Keratinocyte (primary cell): ENCODE measurements at regions not wholly inside any gene's neighbourhood (a gene's known extent, or its start where the extent isn't known, plus 50 kb on each side); places are given as distances from the start of the nearest gene placed in this dataset.

Experiments used
- DNase-seq: peaks from one replicate; pipeline ENCODE4 v3.0.0-alpha.2; 2011; ENCODE audit warnings: low read depth, missing footprints, low spot score
- FAIRE-seq: peaks from 2 replicates; lab custom pipeline; 2011; peaks lifted over from hg19 to GRCh38; lab: Jason Lieb, UNC
- H2AFZ ChIP-seq: 2 replicates; pipeline ENCODE4 v1.6.0; 2012; ENCODE audit warnings: low read length, control low read depth, inconsistent platforms; ENCODE audit not compliant: control insufficient read depth
- H3K27ac ChIP-seq: 2 replicates; pipeline ENCODE4 v1.5.1; 2011; ENCODE audit warnings: low read length; ENCODE audit not compliant: control insufficient read depth, insufficient read depth
- H3K27me3 ChIP-seq: 3 replicates; pipeline ENCODE4 v1.6.0; 2011; ENCODE audit warnings: low read length; ENCODE audit not compliant: control insufficient read depth, insufficient read depth; ENCODE audit errors: extremely low read depth
- H3K36me3 ChIP-seq, 2 experiments: 2 replicates in 1 of 2; 3 replicates in 1 of 2; pipeline ENCODE4 v1.5.1; 2011; ENCODE audit warnings: low read length in 2 of 2, mild to moderate bottlenecking in 1 of 2; ENCODE audit not compliant: control insufficient read depth in 2 of 2, insufficient read depth in 2 of 2; ENCODE audit errors: extremely low read depth in 1 of 2
- H3K4me1 ChIP-seq: 3 replicates; pipeline ENCODE4 v1.5.1; 2011; ENCODE audit warnings: low read length; ENCODE audit not compliant: control insufficient read depth, insufficient read depth; ENCODE audit errors: extremely low read depth
- H3K4me2 ChIP-seq: 3 replicates; pipeline ENCODE4 v1.6.0; 2011; ENCODE audit warnings: low read depth, low read length; ENCODE audit not compliant: control insufficient read depth, insufficient read depth; ENCODE audit errors: extremely low read depth
- H3K4me3 ChIP-seq, 3 experiments: fragments of 200-600 bp in 1 of 3; sonication (generic) in 1 of 3; 2 replicates in 2 of 3; 3 replicates in 1 of 3; pipeline ENCODE4 v1.5.1; 2011 to 2016; ENCODE audit warnings: low read length in 3 of 3, mild to moderate bottlenecking in 3 of 3, control low read depth in 2 of 3, inconsistent platforms in 1 of 3, low read depth in 1 of 3, mixed read lengths in 1 of 3, mixed run types in 1 of 3, moderate library complexity in 1 of 3; ENCODE audit not compliant: control insufficient read depth in 2 of 3, insufficient read depth in 2 of 3; ENCODE audit errors: extremely low read depth in 1 of 3
- H3K79me2 ChIP-seq: 2 replicates; pipeline ENCODE4 v1.6.0; 2012; ENCODE audit warnings: low read length; ENCODE audit not compliant: control insufficient read depth, insufficient read depth
- H3K9ac ChIP-seq: 3 replicates; pipeline ENCODE4 v1.6.0; 2011; ENCODE audit warnings: low read length; ENCODE audit not compliant: control insufficient read depth, insufficient read depth; ENCODE audit errors: extremely low read depth
- H3K9me1 ChIP-seq: 3 replicates; pipeline ENCODE4 v1.6.0; 2011; ENCODE audit warnings: low read length; ENCODE audit not compliant: control insufficient read depth, insufficient read depth; ENCODE audit errors: extremely low read depth
- H3K9me3 ChIP-seq: 2 replicates; pipeline ENCODE4 v1.5.1; 2012; ENCODE audit warnings: low read depth, low read length; ENCODE audit not compliant: control insufficient read depth
- H4K20me1 ChIP-seq: 3 replicates; pipeline ENCODE4 v1.6.0; 2011; ENCODE audit warnings: low read length; ENCODE audit not compliant: control insufficient read depth, insufficient read depth; ENCODE audit errors: extremely low read depth
- EZH2 ChIP-seq: IDR thresholded peaks from one replicate; pipeline ENCODE4 v1.6.1; 2012; ENCODE audit warnings: inconsistent platforms, mild to moderate bottlenecking, low read length, moderate library complexity
- dilution Hi-C: fragments of 300-500 bp; cut with MboI; formaldehyde crosslinking; loops from one replicate; pipeline ENCODE4 v1.7.0; 2020; ENCODE audit warnings: low sequenced_read_pairs; ENCODE audit not compliant: extremely low pct_ligation_motif_present
- TF ChIP-seq, protein P1 (sequence below), 3 experiments: IDR thresholded peaks in 1 of 3; conservative IDR thresholded peaks in 1 of 3; optimal IDR thresholded peaks in 1 of 3; 2 replicates in 2 of 3; 3 replicates in 1 of 3; pipeline versions ENCODE3 to v1.5.1; 2011; ENCODE audit warnings: low read length in 3 of 3, mild to moderate bottlenecking in 3 of 3, moderate library complexity in 2 of 3, control low read depth in 1 of 3, inconsistent platforms in 1 of 3; ENCODE audit not compliant: insufficient read depth in 2 of 3; ENCODE audit errors: extremely low read depth in 1 of 3

DNA sequence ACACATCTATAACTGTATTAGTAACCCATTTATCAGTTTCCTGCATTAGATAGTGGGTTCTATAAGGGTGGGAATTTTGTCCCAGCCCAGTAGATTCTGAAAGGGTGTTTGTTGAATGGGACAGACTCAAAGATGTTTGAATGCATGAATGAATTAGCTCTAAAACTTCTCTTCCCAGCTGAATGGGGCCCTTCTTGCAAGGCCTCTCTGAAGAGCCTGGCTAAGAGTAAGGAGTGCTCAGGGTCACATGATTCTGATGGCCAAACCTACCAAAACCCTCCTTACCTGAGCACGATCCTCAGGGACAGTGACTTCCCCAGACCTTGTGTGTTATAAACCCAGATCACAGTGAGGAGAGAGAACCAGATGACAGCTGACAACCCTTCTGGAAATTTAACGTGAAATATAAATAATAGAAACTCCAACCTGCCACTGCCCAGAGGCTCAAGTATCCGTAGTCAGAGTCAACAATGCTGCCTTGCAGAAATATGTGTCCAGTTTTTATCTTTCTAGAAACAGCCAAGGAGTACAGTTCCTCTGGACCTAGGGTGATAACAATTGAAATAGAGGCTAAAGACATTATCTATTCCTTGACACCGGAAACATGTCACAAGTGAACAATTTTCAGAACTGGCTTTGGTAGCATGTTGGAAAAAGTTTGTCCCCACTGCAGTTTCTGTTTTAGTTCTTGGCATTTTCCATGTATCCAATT is 268.9 kb upstream of the MAF start:
- TF ChIP-seq, protein P1, sequence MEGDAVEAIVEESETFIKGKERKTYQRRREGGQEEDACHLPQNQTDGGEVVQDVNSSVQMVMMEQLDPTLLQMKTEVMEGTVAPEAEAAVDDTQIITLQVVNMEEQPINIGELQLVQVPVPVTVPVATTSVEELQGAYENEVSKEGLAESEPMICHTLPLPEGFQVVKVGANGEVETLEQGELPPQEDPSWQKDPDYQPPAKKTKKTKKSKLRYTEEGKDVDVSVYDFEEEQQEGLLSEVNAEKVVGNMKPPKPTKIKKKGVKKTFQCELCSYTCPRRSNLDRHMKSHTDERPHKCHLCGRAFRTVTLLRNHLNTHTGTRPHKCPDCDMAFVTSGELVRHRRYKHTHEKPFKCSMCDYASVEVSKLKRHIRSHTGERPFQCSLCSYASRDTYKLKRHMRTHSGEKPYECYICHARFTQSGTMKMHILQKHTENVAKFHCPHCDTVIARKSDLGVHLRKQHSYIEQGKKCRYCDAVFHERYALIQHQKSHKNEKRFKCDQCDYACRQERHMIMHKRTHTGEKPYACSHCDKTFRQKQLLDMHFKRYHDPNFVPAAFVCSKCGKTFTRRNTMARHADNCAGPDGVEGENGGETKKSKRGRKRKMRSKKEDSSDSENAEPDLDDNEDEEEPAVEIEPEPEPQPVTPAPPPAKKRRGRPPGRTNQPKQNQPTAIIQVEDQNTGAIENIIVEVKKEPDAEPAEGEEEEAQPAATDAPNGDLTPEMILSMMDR (optimal IDR thresholded peaks at IDR 0.05 in 1 of 3, IDR thresholded peaks at IDR 0.05 in 1 of 3, conservative IDR thresholded peaks at IDR 0.05 in 1 of 3; ENCODE audit: extremely low read depth in 1 of 3, insufficient read depth in 2 of 3, low read length in 3 of 3), result no peak
- TF ChIP-seq EZH2, result no peak
- no peaks in the 10 kb centered on the region for H3K79me2 ChIP-seq
- H3K9me1 ChIP-seq, result no peaks in the 10 kb centered on the region
- H3K27me3 ChIP-seq, result no peaks in the 10 kb centered on the region
- H3K4me3 ChIP-seq, result no peak overlapping the region
- FAIRE-seq (no peak), DNase-seq (no peak)
- H4K20me1 ChIP-seq, result no peaks in the 10 kb centered on the region
- H3K4me2 ChIP-seq, result no peak overlapping the region
- no peaks in the 10 kb centered on the region for H3K36me3 ChIP-seq
- no peak overlapping the region for H2AFZ ChIP-seq
- H3K4me1 ChIP-seq, result peaks cover 7% of the 10 kb centered on the region
- no peak overlapping the region for H3K9ac ChIP-seq
- no peaks in the 10 kb centered on the region for H3K9me3 ChIP-seq
- H3K27ac ChIP-seq, result no peak overlapping the region
- dilution Hi-C loops, result no loop called here

DNA sequence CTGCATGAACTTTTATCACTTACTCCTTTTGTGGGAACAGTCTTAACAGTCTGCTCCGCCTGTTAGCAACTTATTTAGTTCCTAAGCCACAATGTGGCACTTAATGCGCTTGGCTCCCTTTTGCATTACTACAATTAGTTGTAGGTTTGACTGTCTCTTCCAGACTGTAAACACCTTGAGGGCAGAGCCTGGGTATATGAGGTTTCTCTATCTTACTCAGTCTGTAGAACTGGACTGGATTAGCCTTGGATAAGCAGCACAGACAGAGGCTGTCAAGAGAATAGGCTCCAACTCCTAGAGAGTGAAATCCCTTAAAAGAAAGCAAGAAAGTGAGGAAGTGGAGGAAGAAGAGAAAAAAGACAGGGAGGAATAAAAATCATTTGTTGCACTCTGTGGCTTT is 268.3 kb upstream of the MAF start:
- H3K4me1 ChIP-seq, result peaks cover under 1% of the 10 kb centered on the region
- dilution Hi-C loops, result no loop called here
- H3K79me2 ChIP-seq, result no peaks in the 10 kb centered on the region
- DNase-seq, result no peak
- no peak for FAIRE-seq
- no peaks in the 10 kb centered on the region for H3K27me3 ChIP-seq
- no peak overlapping the region for H3K9ac ChIP-seq
- no peak overlapping the region for H2AFZ ChIP-seq
- H3K36me3 ChIP-seq, result no peaks in the 10 kb centered on the region
- no peak overlapping the region for H3K4me3 ChIP-seq
- no peaks in the 10 kb centered on the region for H3K9me1 ChIP-seq
- no peaks in the 10 kb centered on the region for H3K9me3 ChIP-seq
- H3K4me2 ChIP-seq, result no peak overlapping the region
- H4K20me1 ChIP-seq, result no peaks in the 10 kb centered on the region
- no peak overlapping the region for H3K27ac ChIP-seq
- TF ChIP-seq EZH2, result no peak
- TF ChIP-seq, protein P1 (optimal IDR thresholded peaks at IDR 0.05 in 1 of 3, IDR thresholded peaks at IDR 0.05 in 1 of 3, conservative IDR thresholded peaks at IDR 0.05 in 1 of 3; ENCODE audit: extremely low read depth in 1 of 3, insufficient read depth in 2 of 3, low read length in 3 of 3), result no peak
